Pulmonary artery endothelial cell (primary cell): ENCODE measurements at regions not wholly inside any gene's neighbourhood (a gene's known extent, or its start where the extent isn't known, plus 50 kb on each side); places are given as distances from the start of the nearest gene placed in this dataset.
"Not testable (repeated sequence)": the region's sequence is repeated elsewhere in the genome, so short reads cannot be mapped to it uniquely, and the experiment has no call there.

Experiments used
- DNase-seq: peaks from one replicate; pipeline ENCODE4 v3.0.0-alpha.2; 2011; ENCODE audit warnings: low read depth, low spot score

DNA sequence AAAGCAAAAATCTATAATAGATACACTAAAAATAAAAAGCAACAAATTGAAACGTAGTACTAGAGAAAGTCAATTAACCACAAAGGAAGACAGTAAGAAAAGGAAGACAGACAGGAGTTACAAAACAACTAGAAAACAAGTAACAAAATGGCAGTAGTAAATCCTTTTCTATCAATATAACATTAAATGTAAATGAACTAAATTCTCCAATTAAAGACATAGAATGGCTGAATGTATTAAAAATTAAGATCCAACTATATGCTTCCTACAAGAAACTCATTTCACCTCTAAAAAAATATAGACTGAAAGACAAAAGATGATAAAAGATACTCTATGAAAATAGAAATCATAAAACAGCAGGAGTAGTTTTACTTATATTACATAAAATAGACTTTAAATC, 79.1 kb downstream of the CTH start:
- no peak for DNase-seq

DNA sequence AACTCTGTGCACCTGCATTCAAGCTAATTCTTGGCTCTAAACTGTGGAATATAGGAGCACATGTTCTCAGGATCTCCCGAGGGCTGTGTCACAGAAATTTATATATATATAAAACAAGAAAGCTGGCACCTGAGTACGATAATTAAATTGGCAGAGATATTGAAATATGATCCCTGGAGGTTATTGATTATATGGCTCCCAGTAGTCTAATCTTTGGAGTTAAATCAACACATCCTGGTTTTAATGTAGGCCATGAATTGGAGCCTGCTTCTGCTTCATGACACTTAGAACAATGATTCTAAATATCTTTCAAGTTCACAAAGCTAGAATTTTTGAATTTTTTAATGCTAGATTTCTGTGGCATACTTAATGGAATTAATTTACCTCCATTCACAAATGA, 84.3 kb downstream of the CTH start:
- DNase-seq, result no peak

DNA sequence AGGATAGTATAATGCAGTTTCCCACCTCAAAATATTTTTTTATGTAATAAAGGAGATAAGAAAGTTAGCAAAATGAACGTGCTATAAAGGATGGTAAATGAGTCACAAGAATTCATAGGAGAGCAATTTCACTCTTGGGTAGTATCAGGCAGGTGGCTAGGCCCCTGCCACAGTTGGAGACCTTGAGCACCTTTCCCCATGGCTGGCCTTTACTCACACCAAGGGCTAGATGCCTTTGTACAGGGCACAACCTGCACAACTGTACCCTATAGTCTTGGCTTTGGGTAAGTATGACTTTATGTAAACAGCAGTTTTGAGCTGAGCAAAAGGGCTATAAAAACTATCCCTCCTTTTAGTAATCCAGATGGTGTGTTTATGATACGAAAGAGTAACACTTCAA, 85.1 kb downstream of the CTH start:
- DNase-seq, result no peak

DNA sequence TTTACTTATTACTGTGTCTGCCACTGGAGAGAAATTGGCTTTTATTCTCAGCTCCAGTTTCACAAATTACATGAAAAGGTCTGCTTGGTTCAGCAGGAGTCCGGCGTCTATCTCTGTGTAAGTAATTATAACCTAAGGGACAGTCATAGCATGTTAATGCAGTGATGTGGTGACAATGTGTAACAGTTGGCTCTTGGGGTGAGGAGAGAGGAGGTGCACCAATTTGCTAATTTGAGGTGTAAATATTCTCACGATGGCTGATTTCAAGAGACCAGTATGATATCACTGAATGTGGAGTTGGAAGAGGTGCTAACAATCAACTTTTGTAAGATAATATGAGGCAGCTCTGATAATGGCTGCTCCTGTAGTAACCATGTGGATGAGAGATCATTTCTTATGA, 86.1 kb downstream of the CTH start:
- no peak for DNase-seq

DNA sequence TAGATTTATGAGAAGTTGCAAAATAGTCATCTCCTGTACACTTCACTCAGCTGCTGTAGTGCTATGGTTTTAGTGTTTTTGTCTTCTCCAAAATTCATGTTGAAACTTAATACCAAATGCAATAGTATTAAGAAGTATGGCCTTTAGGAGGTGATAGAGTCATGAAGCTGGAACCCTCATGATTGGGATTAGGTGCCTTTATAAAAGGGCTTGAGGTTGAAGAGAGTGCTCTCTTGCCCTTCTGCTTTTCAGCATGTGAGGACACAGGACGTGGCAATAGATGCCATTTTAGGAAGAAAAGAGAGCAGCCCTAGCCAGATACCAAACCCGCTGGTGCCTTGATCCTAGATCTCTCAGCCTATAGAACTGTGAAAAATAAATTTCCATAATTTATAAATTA, 87.6 kb downstream of the CTH start:
- no peak for DNase-seq

DNA sequence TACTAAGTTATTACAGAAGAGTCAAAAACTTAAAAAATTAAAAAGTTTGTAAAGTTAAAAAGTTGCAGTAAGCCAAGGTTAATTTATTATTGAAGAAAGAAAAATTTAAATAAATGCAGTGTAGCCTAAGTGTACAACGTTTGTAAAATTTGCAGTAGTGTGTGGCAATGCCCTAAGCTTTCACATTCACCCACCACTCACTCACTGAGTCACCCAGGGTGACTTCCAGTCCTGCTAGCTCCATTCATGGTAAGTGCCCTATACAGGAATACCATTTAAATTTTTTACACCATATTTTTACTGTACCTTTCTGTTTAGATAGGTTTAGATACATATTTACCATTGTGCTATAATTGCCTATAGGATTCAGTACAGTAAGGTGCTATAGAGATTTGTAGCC, 88.6 kb downstream of the CTH start:
- DNase-seq, result no peak

DNA sequence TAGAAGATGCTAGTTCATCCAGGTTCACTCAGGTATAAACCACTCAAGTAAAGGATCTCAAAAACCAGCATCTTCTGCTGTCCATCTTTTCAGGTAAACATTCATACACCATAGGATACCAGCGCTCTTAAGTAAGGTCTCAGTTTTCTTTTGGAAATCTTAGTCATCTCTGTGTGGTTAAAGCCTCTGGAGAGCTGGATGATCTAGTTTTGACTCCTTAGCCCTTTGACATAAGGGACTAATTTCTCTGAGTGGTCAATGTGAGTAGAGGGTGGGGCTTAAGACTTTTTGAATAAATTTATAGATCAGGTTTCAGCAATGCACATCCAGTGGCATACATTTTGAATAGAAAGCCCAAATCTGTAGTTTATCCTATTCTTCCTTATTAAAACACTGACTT, 92.3 kb downstream of the CTH start:
- DNase-seq, result no peak

DNA sequence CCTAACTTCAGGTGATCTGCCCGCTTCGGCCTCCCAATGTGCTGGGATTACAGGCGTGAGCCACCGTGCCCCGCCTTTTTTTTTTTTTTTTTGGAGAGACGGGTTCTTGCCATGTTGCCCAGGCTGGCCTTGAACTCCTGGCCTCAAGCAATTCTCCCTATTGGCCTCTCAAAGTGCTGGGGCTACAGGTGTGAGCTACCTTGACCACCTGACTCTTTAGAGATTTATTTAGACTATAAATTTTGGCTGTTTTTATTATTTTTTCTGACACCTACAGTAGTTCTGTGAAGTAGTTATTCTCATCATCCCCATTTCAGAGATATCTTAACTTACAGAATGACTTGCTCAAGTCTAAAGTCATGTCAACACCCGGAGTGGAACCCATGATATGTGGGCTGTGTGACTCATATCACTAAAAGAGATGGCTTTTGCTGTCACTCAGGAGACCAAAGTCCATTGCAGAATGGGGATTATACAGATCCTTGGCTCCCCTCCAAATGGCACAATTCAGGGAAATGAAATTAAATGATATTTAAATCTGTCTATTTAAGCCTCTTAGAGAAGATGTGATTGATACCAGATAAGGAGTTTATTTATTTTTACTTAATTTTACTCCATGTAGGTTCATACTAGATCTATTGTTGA, 93.2 kb downstream of the CTH start:
- no peak for DNase-seq

DNA sequence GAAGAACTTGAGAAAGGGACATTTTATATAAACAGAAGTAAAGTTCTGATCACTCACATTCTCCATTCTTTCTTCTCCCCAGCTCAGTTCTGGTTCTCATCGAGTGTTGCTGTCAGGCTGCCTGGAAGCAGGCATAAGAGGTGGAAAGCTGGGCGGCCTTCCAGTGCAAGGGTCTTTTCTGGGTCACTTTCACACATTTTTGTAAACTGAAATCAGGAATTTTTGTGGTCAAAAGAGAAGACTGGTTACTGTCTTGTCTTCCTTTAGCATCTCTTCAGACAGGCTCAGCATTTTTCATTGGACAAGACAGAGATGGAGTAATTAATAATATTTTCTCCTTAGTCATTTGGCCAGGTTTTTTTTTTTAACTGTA, 93.7 kb downstream of the CTH start:
- DNase-seq, result no peak

DNA sequence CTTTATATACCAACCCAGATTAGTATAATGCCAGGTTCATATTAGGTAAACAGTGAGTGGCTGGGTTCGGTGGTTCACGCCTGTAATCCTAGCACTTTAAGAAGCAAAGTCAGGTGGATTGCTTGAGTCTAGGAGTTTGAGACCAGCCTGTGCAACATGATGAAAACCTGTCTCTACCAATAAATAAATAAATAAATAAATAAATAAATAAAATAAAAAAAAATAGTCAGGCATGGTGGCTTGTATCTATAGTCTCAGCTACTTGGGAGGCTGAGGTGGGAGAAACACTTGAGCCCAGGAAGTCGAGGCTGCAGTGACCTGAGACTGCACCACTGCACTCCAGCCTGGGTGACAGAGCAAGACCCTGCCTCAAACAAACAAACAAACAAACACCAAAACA, 96.9 kb downstream of the CTH start:
- not testable (repeated sequence) for DNase-seq

DNA sequence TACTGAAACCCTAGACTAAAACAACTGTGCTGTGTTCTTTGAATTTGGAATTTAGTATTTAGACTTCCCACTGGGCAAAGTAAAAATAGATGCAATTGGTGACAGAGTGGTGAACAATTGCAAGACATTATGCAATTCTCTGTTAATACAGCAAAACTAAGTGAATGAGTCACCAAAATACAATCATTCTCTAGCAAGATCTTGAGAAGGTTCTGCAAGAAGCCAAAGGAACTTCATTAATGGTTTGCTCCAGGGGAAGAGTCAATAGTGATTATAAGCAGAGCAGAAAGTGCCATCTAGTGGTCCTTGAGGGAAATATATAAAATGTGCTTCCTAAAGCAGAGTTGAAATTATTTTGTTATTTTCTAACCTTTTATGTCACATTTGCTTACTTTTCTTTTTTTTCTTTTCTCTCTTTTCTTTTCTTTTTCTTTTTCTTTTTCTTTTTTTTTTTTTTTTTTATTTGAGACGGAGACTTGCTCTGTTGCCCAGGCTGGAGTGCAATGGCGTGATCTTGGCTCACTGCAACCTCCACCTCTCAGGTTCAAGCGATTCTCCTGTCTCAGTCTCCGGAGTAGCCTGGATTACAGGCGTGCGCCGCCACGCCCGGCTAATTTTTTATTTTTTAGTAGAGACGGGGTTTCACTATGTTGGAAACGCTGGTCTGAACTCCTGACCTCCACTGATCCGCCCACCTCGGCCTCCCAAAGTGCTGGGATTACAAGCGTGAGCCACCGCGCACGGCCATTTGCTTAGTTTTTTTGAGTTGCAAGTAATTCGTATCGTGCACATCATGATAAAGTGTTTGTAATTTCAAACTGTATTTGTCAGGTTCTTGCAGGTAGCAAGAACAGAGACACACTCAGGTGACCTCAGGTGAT, 99.2 kb downstream of the CTH start:
- DNase-seq, result peak; percentile 44

DNA sequence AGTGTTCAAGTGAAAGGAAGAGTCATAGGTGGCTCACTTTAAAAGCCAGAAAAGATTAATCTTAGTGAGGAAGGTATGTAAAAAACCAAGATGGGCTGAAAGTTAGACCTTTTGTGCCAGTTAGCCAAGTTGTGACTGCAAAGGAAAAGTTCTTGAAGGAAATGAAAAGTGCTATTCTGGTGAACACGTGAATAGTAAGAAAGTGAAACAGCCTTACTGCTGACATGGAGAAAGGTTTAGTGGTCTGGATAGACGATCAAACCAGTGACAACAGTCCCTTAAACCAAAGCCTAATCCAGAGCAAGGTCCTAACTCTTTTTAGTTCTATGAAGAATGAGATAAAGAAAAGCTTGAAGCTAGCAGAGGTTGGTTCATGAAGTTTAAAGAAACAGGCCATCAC, 106.4 kb downstream of the CTH start:
- DNase-seq, result no peak

DNA sequence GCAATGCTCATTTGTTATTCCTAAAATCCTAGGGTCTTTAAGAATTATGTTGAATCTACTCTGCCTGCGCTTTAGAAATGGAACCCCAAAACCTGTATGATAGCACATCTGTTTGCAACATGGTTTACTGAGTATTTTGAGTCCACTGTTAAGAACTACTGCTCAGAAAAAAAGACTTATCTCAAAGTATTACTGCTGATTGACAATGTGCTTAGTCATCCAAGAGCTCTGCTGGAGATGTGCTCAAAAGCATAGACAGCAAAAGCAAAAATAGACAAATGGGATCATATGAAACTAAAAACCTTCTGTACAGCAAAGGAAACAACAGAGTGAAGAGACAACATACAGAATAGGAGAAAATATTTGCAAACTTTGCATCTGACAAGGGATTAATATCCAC, 107.0 kb downstream of the CTH start:
- no peak for DNase-seq

DNA sequence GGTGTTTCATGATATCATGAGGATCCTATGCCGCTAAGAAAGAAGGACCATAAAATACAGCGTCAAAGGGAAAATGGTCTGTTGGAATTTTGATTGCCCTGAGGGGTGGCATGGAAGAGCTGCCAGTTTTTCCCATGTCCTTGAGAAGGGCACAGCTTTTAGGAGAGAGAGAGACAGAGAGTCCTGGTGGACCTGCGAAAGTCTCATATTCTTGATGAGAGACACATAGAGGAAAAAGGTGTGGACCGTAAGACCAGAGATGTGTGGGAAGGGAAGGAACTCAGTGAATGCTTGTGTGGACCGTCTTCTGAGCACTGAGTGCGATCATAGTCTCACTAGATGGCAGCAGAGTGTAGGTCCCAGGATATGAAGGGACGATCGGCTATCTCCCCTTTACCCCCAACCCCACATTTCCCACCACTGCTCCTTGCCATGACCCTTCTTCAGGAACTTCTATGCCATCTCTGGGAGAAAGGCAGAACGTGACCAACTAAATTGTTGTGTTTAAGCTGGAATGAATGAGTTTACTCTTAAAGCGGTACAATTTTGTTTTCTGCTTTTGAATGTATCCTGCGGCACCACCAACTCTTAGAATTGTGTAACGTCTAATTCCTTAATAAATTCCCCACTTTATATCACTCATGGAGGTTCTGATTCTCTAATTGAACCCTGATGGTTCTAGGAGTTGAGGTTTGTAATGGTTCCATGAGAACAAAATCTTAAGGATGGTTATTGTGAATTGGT, 117.7 kb downstream of the CTH start:
- DNase-seq, result no peak

DNA sequence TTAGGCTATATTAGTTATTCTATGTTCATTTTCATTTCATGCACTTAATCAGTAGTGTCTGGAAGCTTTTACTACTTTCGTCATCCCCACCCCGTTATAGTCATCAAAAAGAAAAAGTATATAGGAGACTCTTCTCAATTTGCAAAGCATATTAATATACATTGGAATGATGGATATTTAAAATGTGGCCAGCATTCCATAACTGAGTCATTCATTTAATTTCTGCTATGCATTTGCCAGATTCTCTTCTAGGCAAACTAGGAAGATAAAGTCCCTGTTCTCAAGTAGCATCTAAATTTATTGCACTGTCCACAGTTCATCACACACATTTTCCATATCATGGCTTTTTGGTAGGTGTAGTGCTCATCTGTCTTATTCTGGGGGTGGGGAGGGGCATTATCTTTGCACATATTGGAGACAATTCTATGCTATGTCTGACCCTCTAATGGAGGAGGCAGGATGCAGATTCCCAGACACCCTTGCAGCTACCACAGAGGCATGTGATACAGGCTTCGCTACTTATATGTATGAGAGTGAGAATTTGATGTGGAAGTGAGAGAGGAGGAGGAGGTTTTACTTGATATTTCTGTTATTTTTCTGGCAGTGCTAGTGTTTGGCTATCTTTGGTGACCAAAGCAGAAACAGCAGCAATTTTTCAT, 125.8 kb downstream of the CTH start:
- no peak for DNase-seq

DNA sequence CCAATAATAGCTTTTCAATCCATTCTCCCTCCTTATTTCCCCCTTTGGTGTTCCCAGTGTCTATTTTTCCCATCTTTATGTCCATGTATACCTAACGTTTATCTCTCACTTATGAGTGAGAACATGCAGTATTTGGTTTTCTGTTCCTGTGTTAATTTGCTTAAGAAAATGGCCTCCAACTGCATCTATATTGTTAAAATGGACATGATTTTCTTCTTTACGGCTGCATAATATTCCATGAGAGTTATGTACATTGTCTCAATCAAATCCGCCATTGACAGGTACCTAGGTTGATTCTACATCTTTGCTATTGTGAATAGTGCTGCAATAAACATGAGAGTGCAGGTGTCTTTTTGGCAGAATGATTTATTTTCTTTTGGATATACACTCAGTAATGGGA, 126.7 kb downstream of the CTH start:
- DNase-seq, result no peak

DNA sequence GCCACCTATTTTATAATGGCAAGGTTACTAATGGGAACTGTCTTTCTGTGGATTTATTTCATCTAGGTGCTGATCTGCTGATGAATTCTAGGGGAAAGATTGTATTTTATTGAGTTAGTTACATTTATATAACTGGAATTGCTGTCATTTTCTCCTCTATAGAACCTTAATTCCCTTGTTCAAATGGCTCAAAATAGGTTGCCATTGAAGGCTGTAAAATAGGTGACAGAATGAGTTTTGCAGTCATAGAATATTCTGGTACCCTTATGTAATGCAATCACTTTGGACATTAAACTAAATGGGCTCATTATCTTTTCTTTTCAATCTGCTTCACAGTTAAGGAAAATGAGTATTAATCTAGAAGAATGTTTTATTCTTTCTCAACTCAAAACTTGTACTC, 131.0 kb downstream of the CTH start:
- no peak for DNase-seq

DNA sequence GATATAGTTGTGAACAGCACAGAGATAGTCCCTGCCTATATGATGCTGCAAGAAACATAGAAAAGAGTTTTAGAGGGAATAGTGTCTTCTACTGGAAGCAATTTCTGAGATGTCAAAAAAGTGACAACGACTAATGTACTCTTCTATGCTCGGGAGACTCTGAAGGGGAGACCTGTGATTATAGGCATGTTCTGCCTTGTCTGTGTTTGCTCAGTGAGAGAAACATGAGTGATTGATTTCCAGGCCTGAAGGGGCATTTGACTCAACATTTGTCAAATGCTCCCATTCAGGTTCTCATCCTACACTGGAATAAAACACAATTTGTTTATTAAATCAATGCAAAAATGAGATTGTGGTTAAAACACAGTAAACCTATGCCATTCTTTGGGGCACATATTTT, 131.8 kb downstream of the CTH start:
- DNase-seq, result no peak

DNA sequence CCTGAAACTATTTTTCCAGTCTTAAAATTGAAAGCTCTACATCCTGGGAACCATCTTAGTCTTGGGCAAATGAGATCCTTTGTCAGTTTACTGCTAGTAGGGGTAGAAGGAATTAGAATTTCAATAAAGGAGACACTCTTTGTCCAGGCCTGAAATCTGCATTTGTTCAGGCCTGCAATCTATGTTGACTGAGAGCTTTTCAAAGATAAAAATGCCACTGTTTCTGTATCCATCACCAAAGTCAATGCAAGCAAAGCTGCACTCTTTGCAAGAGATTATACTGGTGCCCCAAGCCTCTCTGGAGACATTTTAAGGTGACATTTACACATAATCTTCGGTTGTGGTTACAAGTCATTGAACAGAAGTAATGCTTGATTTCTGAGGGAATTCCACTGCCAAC, 135.7 kb downstream of the CTH start:
- DNase-seq, result no peak

DNA sequence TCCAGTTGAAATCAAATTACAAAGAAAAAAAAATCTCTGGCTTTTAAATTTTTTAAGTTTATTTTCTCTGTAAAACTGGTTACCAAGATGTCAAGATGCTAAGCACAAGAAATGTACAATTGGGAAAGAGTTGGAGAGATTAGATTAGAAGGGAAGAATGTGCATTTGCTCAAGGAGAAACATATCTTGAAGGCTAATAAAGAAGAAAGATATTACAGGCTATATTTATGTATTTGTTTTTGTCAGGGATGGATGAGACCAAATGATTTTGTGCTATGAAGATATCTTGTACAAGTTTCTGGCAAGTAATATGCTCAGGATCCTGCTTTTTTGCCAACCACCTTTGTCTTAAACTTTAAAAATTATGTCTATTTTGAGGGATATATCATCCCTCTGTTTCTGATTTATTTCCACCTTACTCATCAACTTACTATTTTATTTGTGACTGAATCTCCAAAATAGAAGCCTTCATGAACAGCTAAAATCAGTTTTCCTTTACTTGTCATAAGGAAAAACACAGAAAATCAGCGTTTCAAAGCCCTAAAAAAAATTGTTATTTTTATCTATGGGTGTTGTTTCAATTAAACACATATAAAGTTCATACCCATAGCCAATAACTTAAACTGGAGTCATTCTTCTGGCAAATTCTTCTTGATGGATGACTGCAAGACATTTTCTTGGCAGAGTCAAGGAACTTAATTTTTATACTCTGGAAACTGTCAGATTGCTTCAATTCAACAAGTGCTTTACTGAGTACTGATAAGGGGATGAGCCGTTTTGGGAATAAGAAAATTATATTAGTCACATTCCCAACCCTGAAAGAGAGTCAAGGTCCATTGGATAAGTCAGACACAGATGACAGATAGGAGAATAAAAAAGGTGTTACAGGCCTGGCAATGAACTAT, 141.8 kb downstream of the CTH start:
- DNase-seq, result no peak

DNA sequence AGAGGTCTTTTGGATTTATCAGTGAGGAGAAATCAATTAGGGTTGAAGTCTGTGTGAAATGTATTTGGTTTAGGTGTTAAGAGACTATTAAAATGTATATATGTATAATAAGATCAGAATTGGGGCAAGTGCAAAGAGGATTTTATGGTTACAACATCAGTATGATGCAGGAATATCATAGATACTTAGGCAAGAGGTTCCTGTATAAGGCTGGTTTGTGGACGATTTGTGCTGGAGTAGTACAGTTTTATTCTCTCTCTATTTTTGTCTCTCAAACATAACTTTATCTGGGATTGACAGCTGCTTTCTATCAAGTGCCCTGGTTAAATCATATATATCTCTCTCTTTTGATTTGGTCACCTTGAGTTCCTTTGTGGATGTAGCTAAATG, 142.5 kb downstream of the CTH start:
- no peak for DNase-seq
